Fibroblast of the conjunctiva (primary cell): ENCODE measurements at regions not wholly inside any gene's neighbourhood (a gene's known extent, or its start where the extent isn't known, plus 50 kb on each side); places are given as distances from the start of the nearest gene placed in this dataset.
A peak's percentile ranks its signal among the peaks of the same experiment; 100 is the strongest.

Source experiments
- DNase-seq: peaks from one replicate; pipeline ENCODE4 v3.0.0-alpha.2; 2010; ENCODE audit warnings: low read depth

DNA sequence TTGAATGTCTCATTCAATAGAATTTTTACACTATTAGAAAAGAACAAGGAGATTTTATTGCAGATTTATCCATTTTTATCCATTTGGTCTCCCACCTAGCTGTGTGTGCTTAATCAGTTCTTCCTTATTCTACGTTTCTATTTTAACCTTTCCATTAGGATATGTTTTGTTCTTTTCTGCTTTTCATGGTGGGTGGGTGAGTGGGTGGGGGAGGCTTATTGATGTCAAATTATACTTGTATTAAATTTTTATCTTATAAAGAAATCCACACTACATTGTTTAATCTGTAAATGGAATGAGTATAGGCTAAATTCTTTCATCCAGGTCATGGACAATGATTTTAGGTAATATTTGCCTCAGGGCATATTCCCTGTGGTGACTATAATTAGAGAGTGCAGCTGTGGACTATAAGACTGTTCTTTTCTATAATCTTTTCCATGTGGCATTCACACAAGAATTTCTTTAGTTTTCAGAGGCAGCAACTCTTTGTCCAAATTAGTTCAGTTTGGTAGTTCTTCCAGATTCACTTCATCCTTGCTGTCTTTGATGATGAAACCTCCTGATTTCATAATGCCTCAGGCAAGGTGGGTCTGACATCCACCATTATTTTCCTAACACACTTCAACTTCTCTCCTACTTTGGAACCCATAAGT lies 2451.8 kb downstream of the PCDH7 start:
- DNase-seq: peak; percentile 14

DNA sequence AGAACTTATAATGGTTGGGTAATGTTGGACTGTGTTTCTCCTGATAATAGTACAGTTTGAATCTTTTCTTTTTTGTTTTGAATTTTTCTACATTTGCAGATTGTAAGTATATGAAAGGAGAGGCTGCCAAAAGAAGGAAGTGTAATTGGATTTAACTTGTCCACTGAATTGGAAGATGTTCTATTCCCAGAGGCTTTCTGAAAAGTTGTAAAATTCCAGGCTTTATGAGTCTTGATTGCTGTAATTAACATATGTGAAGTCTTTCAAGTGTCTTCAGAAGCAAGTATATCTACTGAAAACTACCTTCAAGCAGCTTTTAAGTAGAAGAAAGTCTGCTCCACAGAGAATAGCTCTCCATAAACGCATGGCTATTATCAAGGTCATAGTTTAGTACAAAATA lies 2456.4 kb downstream of the PCDH7 start:
- DNase-seq: no peak

DNA sequence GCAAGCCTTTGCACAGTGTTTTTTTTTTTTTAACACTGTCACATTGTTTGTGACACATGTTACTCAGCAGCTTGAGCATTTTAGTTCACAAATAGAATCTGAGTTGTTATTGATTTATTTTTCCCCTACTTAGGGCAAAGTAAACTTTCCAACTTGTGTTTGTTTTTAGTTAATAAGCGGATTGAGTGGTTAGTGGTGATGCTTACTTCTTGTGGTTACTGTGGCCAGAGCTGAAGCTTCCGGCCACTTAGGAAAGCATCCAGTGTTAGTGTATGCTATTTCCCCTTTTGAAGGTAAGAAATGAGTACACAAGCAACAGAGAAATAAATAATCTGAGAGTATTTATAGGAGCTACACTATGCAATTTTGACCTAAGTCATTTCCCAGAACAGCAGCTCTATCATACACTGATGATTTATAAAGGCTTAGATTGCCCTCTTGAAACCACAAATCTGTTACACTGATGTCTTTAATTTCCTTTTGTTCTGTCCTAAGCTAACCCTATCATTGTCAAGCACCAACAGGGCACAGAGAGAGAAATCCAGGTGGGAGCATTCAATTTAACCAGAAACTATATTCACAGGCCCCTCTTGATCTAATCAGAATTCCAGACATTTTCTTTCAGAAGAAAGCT lies 2464.6 kb downstream of the PCDH7 start:
- DNase-seq: no peak

DNA sequence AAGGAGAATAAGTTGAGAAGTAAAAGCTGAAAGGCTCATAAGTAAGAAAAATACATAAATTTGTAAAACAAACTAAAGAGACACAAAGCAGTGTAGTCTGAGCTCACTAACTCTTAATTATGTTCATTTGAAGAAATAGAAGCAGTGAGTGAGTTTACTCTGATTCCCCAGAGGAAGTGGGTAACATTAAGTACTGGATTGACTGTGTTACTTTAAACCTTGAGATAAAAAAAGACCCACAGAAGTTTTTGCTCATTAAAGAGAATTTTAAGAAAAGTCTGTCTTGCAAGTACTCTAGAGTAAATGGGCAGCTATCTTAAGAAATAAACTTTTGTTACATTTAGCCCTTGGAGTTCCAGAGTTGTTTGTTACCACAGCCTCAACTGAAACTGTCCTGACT lies 2466.9 kb downstream of the PCDH7 start:
- no peak for DNase-seq

DNA sequence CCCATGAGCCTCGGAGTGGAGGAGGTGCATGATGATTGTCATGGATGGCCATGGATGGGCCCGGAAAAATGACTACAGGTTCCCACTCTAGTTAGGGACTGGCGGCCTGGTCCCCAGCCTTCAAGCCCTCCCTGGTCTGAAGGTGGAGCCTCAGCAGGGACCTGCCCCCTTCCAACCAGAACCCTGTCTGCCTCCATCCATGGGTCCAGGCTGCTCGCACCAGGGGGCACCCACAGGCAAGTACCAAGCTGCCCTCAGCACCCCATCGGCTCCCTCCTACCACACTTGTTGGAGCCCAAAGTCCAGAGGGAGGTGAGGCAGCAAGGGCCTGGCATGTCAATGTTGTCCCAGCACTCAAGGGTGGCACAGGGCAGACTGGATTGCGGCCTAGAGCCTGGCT lies 2468.6 kb downstream of the PCDH7 start:
- DNase-seq: no peak

DNA sequence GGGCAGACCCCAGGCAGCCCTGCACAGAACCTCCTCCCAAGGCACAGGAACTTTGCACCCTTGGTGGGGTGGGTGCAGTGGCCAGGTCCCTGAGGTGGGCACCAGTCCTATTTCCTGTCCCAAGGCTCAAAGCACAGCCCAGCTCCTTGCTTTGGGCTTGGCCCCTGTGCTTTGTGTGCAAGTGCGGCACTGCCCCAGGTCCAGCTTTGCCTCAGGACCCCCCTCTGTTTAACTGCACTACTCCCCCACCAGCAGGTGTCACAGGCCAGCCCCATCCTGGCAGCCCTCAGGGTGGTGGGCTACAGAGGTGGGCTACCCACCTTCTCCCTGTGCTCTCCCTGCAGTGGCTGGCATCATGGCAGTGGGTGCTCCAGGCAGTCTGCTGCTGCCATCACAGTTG lies 2469.0 kb downstream of the PCDH7 start:
- DNase-seq: no peak

DNA sequence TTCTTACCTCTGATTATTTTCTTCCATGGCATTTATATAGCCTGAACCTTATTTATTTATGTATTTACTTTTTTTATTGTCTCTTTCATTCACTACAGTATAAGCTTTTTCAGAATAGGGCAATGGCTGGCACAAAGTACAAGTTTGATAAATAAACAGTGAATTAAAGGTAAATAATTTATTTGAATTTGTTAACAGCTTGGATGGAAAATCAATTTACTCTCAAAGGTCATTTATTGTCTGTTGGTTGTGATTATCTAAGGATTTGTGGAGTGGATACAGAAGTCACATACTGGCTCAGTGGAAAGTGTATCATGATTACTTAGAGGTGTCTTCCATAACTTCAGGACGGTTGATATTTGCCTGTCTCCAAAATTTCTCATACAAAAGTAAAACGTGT lies 2472.9 kb downstream of the PCDH7 start:
- no peak for DNase-seq

DNA sequence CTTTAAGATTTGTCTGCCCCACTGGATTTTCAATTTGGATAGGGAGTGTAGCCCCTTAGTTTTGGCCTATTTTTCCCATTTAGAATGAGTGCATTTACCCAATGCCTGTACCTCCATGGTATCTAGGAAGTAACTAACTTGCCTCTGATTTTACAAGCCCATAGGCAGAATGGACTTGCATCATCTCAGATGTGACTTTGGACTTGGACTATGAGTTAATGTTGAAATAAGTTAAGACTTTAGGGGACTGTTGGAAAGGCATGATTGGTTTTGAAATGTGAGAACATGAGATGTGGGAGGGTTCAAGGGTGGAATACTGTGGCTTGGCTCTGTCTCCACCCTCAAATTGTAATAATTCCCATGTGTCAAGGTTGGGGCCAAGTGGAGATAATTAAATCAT lies 2480.2 kb downstream of the PCDH7 start:
- DNase-seq: peak; percentile 12

DNA sequence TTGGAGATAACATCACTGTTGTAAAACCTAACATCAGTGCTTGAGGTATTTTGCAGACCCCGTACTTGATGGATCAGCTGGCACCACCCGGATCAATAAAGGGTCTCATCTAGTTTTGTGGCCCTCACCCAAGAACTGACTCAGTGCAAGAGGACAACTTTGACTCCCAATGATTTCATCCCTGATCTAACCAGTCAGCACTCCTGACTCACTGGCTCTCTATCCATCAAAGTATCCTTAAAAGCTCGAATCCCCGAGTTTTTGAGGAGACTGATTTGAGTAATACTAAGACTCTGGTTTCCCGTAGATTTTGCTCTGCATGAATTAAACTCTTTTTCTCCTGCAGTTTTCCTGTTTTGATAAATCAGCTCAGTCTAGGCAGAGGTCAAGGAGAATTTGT lies 2498.1 kb downstream of the PCDH7 start:
- DNase-seq: no peak

DNA sequence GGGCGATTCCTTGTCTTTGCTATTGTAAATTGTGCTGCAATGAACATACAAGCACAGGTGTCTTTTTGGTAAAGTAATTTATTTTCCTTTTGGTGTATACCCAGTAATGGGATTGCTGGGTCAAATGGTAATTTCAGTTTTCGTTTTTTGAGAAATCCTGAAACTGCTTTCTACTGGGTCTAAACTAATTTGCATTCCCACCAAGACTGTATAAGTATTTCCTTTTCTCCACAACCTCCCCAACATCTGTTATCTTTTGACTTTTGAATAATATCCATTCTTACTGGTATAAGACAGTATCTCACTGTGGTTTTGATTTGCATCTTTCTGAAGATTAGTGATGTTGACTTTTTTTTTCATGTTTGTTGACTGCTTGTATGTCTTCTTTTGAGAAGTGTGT lies 2506.0 kb downstream of the PCDH7 start:
- no peak for DNase-seq

DNA sequence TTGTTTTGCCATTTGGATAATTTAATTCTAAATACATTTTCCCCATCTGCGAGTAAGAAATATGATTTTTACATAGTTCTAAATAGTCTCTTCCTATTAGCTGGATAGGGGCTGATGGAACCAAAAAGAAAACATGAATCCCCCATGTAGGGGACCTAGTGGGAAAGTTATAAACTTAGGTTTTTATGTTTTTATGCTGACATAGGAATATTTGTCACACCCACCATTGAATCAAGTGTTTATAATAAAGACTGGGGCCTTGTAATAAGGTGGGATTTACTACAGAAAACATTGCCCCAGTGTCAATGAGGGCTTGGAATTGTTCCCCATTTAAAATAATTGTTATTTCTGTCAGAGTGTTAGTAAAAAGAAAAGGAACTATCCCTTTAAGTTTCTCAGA lies 2506.6 kb downstream of the PCDH7 start:
- DNase-seq: no peak

DNA sequence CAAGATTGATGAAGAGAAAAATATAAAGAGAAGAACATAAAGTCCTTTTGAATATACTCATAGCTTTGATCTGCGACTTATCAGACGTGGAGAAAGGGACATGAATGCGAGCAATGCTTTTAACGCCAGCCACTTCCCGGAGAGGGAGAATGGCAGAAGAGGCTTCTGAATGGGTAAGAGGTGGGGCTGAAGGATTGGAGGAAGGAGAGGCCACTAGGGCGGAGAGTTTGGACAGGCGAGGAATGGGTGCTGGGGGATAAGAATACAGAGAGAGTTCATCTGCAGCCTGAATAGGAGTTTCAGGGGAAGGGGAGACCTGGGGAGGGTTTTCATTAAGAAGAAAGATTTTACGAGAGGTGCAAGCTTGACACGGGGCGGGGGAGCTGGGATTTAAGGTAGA lies 2534.9 kb downstream of the PCDH7 start:
- no peak for DNase-seq

DNA sequence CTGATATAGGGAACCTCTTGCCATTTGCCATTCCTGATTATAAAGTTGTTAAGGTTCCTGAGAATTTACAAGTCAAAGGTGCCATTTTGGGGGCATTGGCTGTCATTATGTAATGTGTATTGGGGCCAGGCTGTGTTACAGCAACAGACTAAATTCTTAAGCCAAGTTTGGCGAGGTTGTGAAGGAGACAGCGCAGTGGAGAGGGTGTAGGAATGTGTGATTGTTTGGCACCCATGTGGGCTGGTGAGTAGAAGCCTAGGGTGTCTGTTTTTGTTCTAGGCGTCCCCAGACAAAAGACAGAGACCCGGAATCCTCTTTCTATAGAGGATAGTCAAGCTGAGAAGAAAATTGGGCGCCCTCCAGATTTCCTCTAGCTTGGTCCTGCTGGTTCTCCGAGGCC lies 2535.3 kb downstream of the PCDH7 start:
- DNase-seq: no peak

DNA sequence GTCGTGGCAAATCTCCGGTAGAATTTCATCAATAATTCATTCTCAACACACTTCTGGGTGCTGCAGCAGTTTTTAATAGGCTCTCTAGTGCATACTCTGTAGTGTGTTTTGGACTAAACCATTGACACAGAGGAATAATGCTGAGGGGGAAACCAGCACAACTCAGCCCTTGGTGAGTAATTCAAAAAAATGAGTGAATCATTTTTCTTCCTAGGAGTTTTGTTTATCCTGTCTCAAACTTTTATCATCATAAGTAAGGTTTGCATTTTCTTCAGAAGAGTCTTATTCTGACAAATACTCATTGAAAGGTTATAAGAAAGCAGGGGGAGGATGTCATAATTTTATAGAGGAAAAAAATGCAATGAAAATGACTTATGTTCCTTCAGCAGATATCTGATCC lies 2542.7 kb downstream of the PCDH7 start:
- no peak for DNase-seq

DNA sequence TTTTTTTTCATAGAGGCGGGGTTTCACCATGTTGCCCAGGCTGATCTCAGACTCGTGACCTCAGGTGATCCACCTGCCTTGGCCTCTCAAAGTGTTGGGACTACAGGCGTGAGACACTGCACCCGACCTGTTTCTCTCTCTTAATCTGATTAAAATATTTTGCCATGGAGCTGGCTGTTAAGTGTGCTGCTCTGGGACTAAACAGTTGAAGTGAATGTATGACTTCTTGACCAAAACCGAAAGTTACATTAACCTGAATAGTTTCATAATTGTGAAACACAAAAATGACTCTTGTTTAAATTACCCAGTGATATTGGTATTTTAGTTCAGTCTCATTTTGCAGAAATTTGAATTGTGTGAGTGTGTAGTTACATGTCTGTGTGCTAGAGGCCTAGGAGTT lies 2548.6 kb downstream of the PCDH7 start:
- no peak for DNase-seq

DNA sequence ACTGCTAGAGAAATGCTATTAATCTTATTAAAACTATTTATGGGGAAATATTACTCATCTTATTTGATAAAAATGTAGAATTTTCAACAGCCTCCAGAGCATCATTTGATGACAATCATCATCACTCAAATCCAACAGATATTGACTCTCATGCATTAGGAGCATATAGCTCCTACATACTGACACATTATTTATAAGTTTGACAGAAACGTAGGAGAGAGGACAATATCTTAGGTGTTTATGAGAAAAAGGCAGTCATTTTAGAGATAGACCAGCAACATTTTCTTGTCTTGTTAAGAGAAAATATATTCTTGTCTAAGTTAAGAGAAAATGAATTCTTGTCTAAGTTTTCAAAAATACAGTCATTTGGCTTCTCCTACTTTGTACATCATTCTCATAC lies 2550.2 kb downstream of the PCDH7 start:
- DNase-seq: no peak

DNA sequence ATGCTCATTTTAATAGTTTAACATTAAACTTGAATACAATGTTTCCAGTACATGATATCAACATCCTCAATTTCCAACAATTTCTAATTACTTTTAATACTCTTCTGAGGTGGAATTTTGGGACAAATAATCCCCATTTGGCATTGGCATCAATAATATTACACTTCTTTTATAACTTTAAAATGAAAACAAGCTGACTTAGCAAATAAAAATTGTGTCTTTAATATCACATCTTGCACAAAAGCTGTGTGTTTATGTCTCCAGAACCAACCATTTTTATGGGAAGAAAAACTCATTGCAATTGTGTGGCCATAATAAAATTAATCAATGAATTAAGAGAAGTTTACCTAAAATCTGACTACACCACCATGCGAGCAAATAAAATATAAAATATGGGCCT lies 2552.6 kb downstream of the PCDH7 start:
- no peak for DNase-seq

DNA sequence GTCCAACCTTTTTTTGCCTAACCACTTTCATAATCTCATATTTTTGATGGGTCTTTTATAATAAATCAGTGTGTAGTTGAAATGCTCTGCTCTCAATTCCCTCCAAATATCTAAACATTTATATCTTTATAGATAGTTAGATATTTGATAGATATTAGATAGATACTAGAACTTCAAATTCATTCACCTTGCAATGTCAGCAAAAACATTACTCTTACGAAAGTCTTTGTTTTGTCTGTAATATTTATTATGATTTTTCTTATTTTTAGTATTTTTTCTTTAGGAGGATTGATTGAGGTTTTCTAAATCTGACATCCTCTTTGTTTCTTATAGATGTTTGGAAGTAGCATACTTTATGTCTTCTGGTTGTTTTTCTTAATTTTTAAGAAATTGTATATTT lies 2563.6 kb downstream of the PCDH7 start:
- no peak for DNase-seq

DNA sequence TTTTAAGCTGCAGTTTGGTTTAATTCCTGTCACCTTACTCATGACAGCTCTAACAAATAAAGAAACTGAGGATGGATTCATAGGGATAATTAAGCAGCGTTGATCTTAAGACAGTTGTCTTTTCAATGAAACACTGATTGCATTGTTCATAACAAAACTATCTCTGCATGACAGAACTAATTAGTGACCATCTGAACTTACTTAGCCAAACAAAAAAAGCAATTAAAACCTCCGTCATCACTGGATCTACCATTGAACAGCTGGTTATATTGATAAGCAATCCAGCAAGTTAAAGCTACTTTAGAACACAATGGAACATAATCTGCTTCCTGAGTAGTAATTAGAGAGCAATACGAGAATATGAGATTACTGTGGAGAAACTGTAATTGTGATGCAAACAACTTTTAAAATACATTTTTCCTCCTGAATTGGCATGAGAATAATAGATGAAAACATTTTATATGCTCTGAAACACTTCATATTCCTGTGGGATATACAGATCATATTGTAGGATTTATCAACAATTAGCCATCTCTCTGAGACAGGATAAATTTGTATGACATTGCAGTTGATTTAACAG lies 2576.8 kb downstream of the PCDH7 start:
- DNase-seq: no peak

DNA sequence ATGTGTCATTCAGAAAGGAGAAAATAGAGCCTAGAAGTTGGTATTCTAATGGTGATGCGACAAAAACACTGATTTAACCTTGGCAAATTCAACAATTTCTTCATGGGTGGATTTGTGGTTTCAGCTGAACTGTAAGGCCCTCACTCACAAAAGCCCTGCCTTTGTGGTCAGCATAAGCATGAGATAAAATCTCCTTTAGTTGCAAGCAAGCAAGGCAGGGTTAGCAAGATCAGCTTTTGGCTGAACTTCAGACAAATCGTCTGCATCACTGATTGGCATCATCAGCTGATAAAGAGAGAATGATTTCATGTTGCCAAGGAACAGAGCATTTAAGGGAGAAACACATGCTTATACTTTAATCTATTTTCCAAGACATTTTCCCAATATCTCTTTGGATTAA lies 2582.2 kb downstream of the PCDH7 start:
- DNase-seq: no peak

DNA sequence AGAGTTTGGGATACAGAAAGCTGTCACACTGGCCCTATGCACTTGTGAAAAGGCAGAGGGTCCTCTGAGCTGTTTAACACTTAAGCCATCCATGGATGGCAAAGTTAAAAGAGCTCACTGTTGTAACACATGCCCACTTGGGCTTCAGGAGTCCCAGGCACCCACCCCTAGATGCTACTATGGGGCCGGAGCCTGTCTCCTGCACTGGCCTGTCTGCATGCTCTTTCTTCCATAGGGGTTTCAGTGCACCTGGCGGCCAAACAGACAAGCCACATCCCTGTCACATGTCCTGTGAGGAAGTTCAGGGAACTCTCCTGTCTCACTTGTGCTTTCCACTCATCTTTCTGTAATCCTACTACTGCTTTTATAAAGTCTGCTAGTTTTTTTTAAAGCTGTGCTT lies 2586.0 kb downstream of the PCDH7 start:
- DNase-seq: no peak

DNA sequence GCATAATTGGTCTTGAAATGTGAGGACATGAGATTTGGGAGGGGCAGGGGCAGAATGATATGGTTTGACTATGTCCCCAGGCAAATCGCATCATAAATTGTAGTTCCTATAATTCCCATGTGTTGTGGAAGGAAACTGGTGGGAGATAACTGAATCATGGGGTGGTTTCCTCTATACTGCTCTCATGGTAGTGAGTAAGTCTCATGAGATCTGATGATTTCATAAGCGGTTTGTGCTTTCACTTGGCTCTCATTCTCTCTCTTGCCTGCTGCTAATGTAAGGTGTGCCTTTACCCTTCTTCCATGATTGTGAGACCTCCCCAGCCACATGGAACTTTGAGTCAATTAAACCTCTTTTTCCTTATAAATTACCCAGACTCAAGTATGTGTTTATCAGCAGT lies 2595.9 kb downstream of the PCDH7 start:
- DNase-seq: no peak

DNA sequence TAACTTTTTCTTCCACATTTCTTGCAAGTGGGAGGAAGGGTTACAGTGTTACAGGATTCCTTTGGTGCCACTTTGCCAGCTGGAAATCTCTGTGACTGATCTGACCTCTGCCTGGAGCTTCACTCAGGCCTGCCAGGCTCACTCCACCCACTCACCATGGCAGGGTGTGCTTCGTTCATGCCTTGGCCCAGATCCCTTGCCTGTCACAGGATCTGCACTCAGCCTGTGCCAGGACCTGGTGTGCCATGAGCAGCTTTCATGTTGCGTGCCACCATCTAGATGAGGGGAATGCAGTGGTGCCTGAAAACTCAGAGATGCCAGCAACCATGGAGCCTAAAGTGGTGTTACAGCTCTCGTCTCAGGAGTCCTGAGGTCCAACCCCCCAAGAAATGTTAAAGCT lies 2596.4 kb downstream of the PCDH7 start:
- DNase-seq: no peak

DNA sequence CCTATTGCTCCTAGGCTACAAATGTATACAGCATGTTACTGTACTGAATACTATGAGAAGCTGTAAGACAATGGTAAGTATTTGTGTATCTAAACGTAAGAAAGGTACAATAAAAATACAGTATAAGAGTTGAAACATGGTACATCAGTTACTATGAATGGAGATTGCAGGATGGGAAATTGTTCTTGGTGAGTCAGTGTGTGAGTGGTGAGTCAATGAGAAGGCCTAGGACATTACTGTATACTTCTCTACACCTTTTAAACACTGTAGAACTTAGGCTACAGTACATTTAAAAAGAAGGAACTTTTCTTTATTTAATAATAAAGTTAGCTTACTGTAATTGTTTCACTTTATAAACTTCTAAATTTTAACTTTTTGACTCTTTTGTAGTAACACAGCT lies 2603.2 kb downstream of the PCDH7 start:
- no peak for DNase-seq
